ENCODE measurements at regions not wholly inside any gene's neighbourhood (a gene's known extent, or its start where the extent isn't known, plus 50 kb on each side); places are given as distances from the start of the nearest gene placed in this dataset.

- TF ChIP-seq E2F6 (IDR thresholded peaks at IDR 0.05; ENCODE audit: borderline replicate concordance, low read depth) (no peak), CEBPB (IDR thresholded peaks at IDR 0.05) (no peak), POLR2A (IDR thresholded peaks at IDR 0.05; ENCODE audit: low read length) (no peak), CHD4 (IDR thresholded peaks at IDR 0.05; ENCODE audit: borderline replicate concordance) (no peak), RFX5 (IDR thresholded peaks at IDR 0.05) (no peak), FOXS1 (CRISPR knock-in tag; IDR thresholded peaks at IDR 0.05) (no peak), KDM1A (IDR thresholded peaks at IDR 0.05; ENCODE audit: low read depth) (no peak), CTCF (IDR thresholded peaks at IDR 0.05) (no peak), MYC (IDR thresholded peaks at IDR 0.05; ENCODE audit: borderline replicate concordance, low read length) (no peak), ZFP36 (IDR thresholded peaks at IDR 0.05; ENCODE audit: borderline replicate concordance, partially characterized antibody) (no peak), EP300 (IDR thresholded peaks at IDR 0.05) (no peak), ELK1 (IDR thresholded peaks at IDR 0.05; ENCODE audit: low read depth, low read length) (no peak), MAX (IDR thresholded peaks at IDR 0.05) (no peak)
Observed at GRCh38 chr7:145539910-145540309, 576.7 kb upstream of the CNTNAP2 start.

Data from A549 (cell line).